Caco-2 (cell line): ENCODE measurements at regions not wholly inside any gene's neighbourhood (a gene's known extent, or its start where the extent isn't known, plus 50 kb on each side); places are given as distances from the start of the nearest gene placed in this dataset.

Experiments used
- BruUV-seq: library from RNA; stranded (reverse); fragments of 400-500 nt; replicated peaks from 2 replicates; lab custom pipeline; 2021; lab: Mats Ljungman, UMichigan
- CTCF ChIA-PET: fragments of 300-600 bp; sonication (Branson Sonifier 250); formaldehyde crosslinking; loops from one replicate; lab custom pipeline; 2022; ENCODE audit warnings: antibody characterized with exemption; lab: Charles Lee
- POLR2A ChIA-PET: fragments of 300-600 bp; sonication (Branson Sonifier 250); formaldehyde crosslinking; loops from one replicate; lab custom pipeline; 2022; ENCODE audit warnings: antibody characterized with exemption; lab: Charles Lee
- DNase-seq, 2 experiments: peaks; one replicate each; pipeline versions ENCODE4 v3.0.0 to v3.0.0-alpha.2; 2020 to 2022
- H3K27me3 ChIP-seq: replicated peaks from 2 replicates; pipeline ENCODE4 v1.6.0; 2011; ENCODE audit warnings: low read length; ENCODE audit not compliant: control insufficient read depth, insufficient read depth
- H3K36me3 ChIP-seq: 2 replicates; pipeline ENCODE4 v1.5.1; 2011; ENCODE audit warnings: low read length; ENCODE audit not compliant: control insufficient read depth, insufficient read depth
- H3K4me1 ChIP-seq: fragments of 250-450 bp; sonication (Bioruptor Pico); 2 replicates; pipeline ENCODE4 v1.5.1; 2020; ENCODE audit warnings: mild to moderate bottlenecking
- H3K4me3 ChIP-seq: 2 replicates; pipeline ENCODE4 v1.5.1; 2011; ENCODE audit warnings: low read depth, mild to moderate bottlenecking, control low read depth, low read length
- H3K9me3 ChIP-seq: fragments of 250-450 bp; sonication (Bioruptor Pico); 2 replicates; pipeline ENCODE4 v1.5.1; 2020; ENCODE audit warnings: mild to moderate bottlenecking, moderate library complexity
- H3K27ac Mint-ChIP-seq: one replicate; pipeline ENCODE4 v1.8.0; 2022; ENCODE audit warnings: mixed read lengths; ENCODE audit not compliant: unreplicated experiment
- H3K27me3 Mint-ChIP-seq: one replicate; pipeline ENCODE4 v1.8.0; 2022; ENCODE audit warnings: mixed read lengths; ENCODE audit not compliant: insufficient read depth, unreplicated experiment
- H3K36me3 Mint-ChIP-seq: one replicate; pipeline ENCODE4 v1.8.0; 2022; ENCODE audit warnings: mild to moderate bottlenecking, mixed read lengths; ENCODE audit not compliant: insufficient read depth, unreplicated experiment
- H3K4me1 Mint-ChIP-seq: one replicate; pipeline ENCODE4 v1.8.0; 2022; ENCODE audit warnings: low read depth, mixed read lengths; ENCODE audit not compliant: unreplicated experiment
- H3K4me3 Mint-ChIP-seq: one replicate; pipeline ENCODE4 v1.8.0; 2022; ENCODE audit warnings: mild to moderate bottlenecking, moderate library complexity, mixed read lengths; ENCODE audit not compliant: unreplicated experiment
- H3K9me3 Mint-ChIP-seq: one replicate; pipeline ENCODE4 v1.8.0; 2022; ENCODE audit warnings: mixed read lengths; ENCODE audit not compliant: unreplicated experiment
- CTCF ChIP-seq, 2 experiments: fragments of 200-600 bp in 1 of 2; IDR thresholded peaks; 1 replicate in 1 of 2; 2 replicates in 1 of 2; pipeline versions ENCODE4 v1.5.1 to v1.8.0; 2011 to 2022; ENCODE audit warnings: antibody characterized with exemption in 1 of 2, control low read depth in 1 of 2, inconsistent platforms in 1 of 2, low read depth in 1 of 2, low read length in 1 of 2, mild to moderate bottlenecking in 1 of 2, moderate library complexity in 1 of 2; ENCODE audit not compliant: insufficient read depth in 1 of 2, severe bottlenecking in 1 of 2, unreplicated experiment in 1 of 2
- intact Hi-C: fragments of 100-400 bp; cut with micrococcal nuclease; formaldehyde crosslinking; loops from one replicate; pipeline ENCODE4 v1.10.0; 2022; ENCODE audit not compliant: unreplicated experiment

- H3K27me3 Mint-ChIP-seq, result peaks cover 13% of the 10 kb centered on the region
- Histone ChIP-seq H3K27me3 (no peaks in the 10 kb centered on the region), H3K4me3 (no peak overlapping the region), H3K36me3 (no peaks in the 10 kb centered on the region), H3K4me1 (no peaks in the 10 kb centered on the region), H3K9me3 (no peaks in the 10 kb centered on the region)
- no peaks in the 10 kb centered on the region for H3K36me3 Mint-ChIP-seq
- intact Hi-C loops, result no loop called here
- H3K4me1 Mint-ChIP-seq, result no peaks in the 10 kb centered on the region
- H3K27ac Mint-ChIP-seq, result no peak overlapping the region
- no peak for DNase-seq
- H3K9me3 Mint-ChIP-seq, result no peaks in the 10 kb centered on the region
- ChIA-PET POLR2A (no interaction called here), CTCF (no interaction called here)
- BruUV-seq, result no TSS peak
- TF ChIP-seq CTCF (IDR thresholded peaks at IDR 0.05; ENCODE audit: insufficient read depth in 1 of 2, low read depth in 1 of 2, low read length in 1 of 2, severe bottlenecking in 1 of 2, unreplicated experiment in 1 of 2), result no peak
- no peak overlapping the region for H3K4me3 Mint-ChIP-seq
Measured at GRCh38 chr2:12824778-12825379, 108.1 kb downstream of the TRIB2 start.

GRCh38 chr2:12826781-12827180 lies 110.0 kb downstream of the TRIB2 start:
- Histone ChIP-seq H3K36me3 (no peaks in the 10 kb centered on the region), H3K27me3 (no peaks in the 10 kb centered on the region), H3K9me3 (no peaks in the 10 kb centered on the region), H3K4me1 (no peaks in the 10 kb centered on the region), H3K4me3 (no peak overlapping the region)
- intact Hi-C loops, result no loop called here
- POLR2A ChIA-PET, result no interaction called here
- no TSS peak for BruUV-seq
- H3K9me3 Mint-ChIP-seq, result no peaks in the 10 kb centered on the region
- no peaks in the 10 kb centered on the region for H3K4me1 Mint-ChIP-seq
- H3K27me3 Mint-ChIP-seq, result peaks cover 12% of the 10 kb centered on the region
- H3K4me3 Mint-ChIP-seq, result no peak overlapping the region
- no peak for TF ChIP-seq CTCF (IDR thresholded peaks at IDR 0.05; ENCODE audit: insufficient read depth in 1 of 2, low read depth in 1 of 2, low read length in 1 of 2, severe bottlenecking in 1 of 2, unreplicated experiment in 1 of 2)
- no peak overlapping the region for H3K27ac Mint-ChIP-seq
- no peak for DNase-seq
- H3K36me3 Mint-ChIP-seq, result no peaks in the 10 kb centered on the region
- CTCF ChIA-PET, result no interaction called here

- H3K4me1 ChIP-seq, result no peaks in the 10 kb centered on the region
- peaks cover 9% of the 10 kb centered on the region for H3K27me3 Mint-ChIP-seq
- no peaks in the 10 kb centered on the region for H3K4me1 Mint-ChIP-seq
- no peaks in the 10 kb centered on the region for H3K9me3 Mint-ChIP-seq
- no peak overlapping the region for H3K4me3 ChIP-seq
- intact Hi-C loops, result no loop called here
- no peak overlapping the region for H3K4me3 Mint-ChIP-seq
- POLR2A ChIA-PET, result no interaction called here
- H3K27ac Mint-ChIP-seq, result no peak overlapping the region
- no peak for DNase-seq
- no TSS peak for BruUV-seq
- H3K36me3 ChIP-seq, result no peaks in the 10 kb centered on the region
- H3K9me3 ChIP-seq, result no peaks in the 10 kb centered on the region
- CTCF ChIA-PET, result no interaction called here
- H3K27me3 ChIP-seq, result no peaks in the 10 kb centered on the region
- H3K36me3 Mint-ChIP-seq, result no peaks in the 10 kb centered on the region
- TF ChIP-seq CTCF (IDR thresholded peaks at IDR 0.05; ENCODE audit: insufficient read depth in 1 of 2, low read depth in 1 of 2, low read length in 1 of 2, severe bottlenecking in 1 of 2, unreplicated experiment in 1 of 2), result no peak
Measured at GRCh38 chr2:12827721-12828120, 111.0 kb downstream of the TRIB2 start.
